NCI-H526 (cell line): ENCODE measurements at regions not wholly inside any gene's neighbourhood (a gene's known extent, or its start where the extent isn't known, plus 50 kb on each side); places are given as distances from the start of the nearest gene placed in this dataset.
"Not testable (repeated sequence)": the region's sequence is repeated elsewhere in the genome, so short reads cannot be mapped to it uniquely, and the experiment has no call there.

Experiments
- DNase-seq, 2 experiments: peaks; one replicate each; lab custom pipeline; 2025; lab: John Stamatoyannopoulos, UW

DNA sequence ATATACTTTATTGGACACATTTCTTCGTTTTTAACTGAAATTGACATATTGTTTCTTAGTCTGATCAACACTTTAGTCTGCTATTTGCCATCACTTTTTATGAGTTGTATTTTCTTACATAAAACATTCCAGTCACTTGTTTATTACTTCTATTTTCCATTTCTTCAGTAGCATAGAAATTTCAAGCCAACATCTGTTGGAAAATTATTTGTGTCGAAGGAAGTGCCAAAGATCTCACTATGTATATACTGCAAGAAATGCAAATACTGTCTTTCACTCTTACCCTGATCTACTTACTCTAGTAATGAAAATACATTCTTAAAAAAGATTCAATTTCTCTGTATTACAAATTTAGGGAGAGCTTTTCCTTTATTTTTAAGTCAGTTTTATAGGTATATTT, 105.9 kb downstream of the SLC17A6 start:
- DNase-seq = no peak

DNA sequence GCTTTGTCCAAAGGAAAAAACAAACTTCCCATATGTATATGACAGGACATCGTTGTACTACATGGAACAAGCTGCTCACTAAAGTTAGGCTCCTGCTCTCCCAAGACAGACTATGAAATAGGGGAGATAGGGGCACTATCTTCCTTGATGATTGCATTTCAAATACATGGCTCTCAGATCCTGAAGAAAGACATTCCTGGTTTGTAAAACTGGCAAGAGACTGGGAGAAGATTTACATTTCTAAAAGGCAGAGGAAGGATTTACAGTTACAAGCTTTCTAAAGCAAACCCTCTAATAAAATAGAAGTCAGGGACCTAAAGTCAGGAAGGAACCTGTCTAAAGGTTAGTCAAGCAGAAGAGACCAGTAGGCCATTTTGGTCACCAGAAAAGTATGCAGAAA, 103.7 kb downstream of the SLC17A6 start:
- DNase-seq = no peak

DNA sequence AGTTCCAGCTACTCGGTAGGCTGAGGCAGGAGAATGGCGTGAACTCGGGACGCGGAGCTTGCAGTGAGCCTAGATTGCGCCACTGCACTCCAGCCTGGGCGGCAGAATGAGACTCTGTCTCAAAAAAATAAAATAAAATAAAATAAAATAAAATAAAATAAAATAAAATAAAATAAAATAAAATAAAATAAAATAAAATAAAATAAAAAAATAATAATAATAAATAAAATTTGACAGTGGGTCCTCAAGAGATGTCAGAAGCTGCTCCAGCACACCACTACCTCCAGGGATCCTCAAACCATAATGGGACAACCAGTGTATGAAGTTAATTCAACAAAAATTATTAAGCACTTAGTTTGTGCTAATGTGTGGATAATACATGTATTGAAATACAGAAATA, 97.4 kb downstream of the SLC17A6 start:
- not testable (repeated sequence) for DNase-seq

DNA sequence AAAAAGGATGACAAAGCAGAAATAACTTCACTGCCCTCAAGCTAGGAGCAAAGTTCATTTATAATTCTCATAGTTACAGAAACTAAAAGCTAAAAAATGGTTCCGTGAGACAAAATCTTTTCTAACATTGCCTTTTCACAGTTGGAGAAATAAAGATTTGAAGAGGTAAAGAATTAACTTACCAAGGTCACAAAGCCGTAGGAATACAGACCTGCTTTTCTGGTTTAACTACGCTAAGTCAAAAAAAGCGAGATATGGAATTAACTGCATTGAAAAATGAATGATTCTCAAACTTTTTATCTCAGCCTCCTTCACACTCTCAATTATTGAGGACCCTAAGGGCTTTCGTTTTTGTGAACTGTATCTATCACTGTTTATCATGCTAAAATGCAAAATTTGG, 95.3 kb downstream of the SLC17A6 start:
- no peak for DNase-seq

DNA sequence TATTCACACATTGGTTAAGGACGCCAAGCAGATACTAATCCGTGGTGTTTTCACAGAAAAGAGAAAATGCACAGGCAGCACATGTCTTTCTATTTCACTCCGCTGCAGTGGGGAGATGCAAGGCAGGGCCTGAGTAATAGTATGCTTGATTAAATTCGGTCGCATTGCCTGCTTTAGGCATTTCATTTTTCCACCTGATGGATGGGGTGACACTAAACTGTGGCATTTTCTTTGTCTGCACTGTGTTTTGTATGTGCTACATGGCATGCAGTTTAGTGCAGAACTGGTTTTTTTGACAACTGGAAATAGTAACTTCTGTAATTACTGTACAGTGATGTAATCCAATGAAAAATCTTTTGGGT, 94.9 kb downstream of the SLC17A6 start:
- no peak for DNase-seq

DNA sequence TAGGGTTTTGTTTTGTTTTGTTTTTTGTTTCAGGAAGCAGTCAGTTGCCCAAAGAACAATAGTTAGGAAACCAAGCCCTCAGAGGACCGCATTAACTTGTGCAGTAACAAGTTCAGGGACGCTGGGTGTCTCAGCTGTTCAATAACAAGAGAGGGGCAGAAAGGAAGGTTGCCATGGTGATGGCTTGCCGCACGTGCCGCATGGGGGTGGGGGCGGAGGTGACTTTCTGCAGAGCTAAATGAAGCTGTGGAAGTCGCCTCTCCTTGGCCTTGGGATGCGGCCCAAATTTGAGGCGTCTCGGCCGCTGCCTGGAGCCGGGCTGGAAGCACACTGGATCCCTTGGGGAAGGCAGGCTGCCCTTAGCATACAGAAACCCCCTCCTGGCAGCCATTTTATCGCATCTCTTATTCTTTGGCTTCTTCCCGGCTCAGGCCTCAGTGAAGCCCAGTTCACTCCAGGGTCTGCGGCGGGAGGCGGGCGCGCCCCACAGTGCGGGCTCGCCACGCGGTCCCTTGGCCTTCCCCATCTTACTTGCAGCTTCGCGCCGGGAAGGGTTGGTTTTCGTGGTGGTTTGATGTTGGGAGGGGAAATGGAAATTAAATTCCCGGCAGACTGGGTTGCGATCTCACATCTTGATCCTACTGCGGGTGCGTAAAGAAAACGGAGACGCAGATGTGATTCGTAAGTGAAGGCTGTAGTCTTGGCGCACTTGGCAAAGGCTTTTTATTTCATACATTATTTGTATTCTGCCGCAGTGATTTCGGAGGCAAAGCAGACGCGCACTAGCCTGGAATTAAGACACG, 94.3 kb downstream of the SLC17A6 start:
- no peak for DNase-seq

DNA sequence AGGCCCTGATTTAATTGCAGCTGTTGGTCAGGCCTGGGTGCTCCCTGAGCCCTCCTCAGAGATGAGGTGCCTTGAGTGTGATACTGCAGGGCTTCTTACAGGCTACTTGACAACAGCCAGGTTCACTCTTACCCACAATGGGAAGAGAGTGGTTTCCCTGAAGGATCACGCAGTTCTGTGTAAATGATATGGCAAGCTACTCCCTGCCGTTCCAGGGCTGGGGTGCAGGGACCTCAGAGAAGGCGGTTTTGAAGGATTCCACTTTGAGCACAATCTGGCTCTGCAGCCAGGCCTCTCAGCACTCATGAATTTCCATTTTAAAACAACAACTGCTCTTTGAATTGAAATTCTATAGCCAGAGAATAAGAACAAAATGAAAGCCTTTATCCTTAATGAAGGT, 92.9 kb downstream of the SLC17A6 start:
- no peak for DNase-seq

DNA sequence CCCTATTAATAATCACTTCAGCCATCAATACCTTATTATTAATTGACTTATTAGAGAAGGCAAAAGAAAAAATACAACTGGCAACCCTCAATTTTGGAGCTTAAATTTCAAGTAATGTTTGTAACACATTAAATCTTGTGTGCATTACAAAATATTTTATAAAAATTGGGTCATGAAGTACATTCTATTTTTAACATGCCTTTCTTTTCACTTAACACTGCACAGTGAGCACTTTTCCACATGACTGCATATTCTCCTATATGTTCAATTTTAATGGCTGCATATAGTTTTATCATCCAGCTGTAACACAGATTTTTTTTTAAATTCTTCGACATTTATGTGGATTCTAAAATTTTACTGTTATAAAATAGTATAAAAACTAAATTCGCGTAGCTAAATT, 92.5 kb downstream of the SLC17A6 start:
- DNase-seq = no peak

DNA sequence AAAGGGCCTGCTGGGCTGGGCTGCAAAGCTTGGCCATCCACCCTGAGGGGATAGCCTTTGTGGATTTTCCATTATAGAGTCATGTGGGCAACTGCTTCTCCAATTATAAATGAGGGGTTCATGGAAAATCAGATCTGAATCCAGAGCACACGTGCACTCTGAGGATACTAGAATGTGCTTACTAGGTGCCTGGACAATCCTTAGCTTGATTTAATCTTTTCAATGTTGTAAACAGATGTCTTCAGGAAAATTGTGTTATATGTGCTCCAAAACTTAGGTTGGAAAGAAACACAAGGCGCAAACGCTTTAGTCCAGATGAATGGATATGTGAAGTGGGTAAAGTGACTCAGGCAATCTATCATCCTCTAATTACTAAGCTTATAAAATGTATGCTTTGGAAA, 92.0 kb downstream of the SLC17A6 start:
- no peak for DNase-seq
